GM12878 (cell line): ENCODE measurements at regions not wholly inside any gene's neighbourhood (a gene's known extent, or its start where the extent isn't known, plus 50 kb on each side); places are given as distances from the start of the nearest gene placed in this dataset.

Experiments used
- ATF7 ChIP-seq: fragments of 450-650 bp; IDR thresholded peaks from 2 replicates; pipeline ENCODE4 v1.6.1; 2016; ENCODE audit warnings: low read depth, mild to moderate bottlenecking
- CEBPZ ChIP-seq: fragments of 150-350 bp; IDR thresholded peaks from 2 replicates; pipeline ENCODE4 v1.6.1; 2016; ENCODE audit warnings: low read depth, low read length
- CTCF ChIP-seq, 3 experiments: IDR thresholded peaks in 2 of 3; conservative IDR thresholded peaks in 1 of 3; 2 replicates each; pipeline ENCODE4 v1.5.1; 2011; ENCODE audit warnings: low read depth in 3 of 3, low read length in 3 of 3, mild to moderate bottlenecking in 3 of 3, control low read depth in 2 of 3, moderate library complexity in 2 of 3, inconsistent platforms in 1 of 3, mixed read lengths in 1 of 3; ENCODE audit not compliant: control insufficient read depth in 2 of 3, insufficient read depth in 1 of 3; ENCODE audit errors: extremely low read depth in 1 of 3
- DPF2 ChIP-seq: fragments of 450-650 bp; IDR thresholded peaks from 2 replicates; pipeline ENCODE4 v1.6.1; 2017; ENCODE audit warnings: mild to moderate bottlenecking
- POLR2A ChIP-seq: IDR thresholded peaks from 2 replicates; pipeline ENCODE4 v1.6.1; 2011; ENCODE audit warnings: low read depth, mild to moderate bottlenecking, low read length
- POLR2AphosphoS5 ChIP-seq: IDR thresholded peaks from 2 replicates; pipeline ENCODE4 v1.6.1; 2011; ENCODE audit warnings: mild to moderate bottlenecking, low read length, inconsistent platforms
- RAD51 ChIP-seq: fragments of 450-650 bp; IDR thresholded peaks from 2 replicates; pipeline ENCODE4 v1.6.1; 2016; ENCODE audit warnings: moderate library complexity, mild to moderate bottlenecking, inconsistent platforms
- RFX5 ChIP-seq: IDR thresholded peaks from 2 replicates; pipeline ENCODE4 v1.6.1; 2011; ENCODE audit warnings: low read depth, low read length, improper control_type of control experiment
- SMAD1 ChIP-seq: fragments of 450-650 bp; IDR thresholded peaks from 2 replicates; pipeline ENCODE4 v1.6.1; 2018; ENCODE audit warnings: mild to moderate bottlenecking, low read depth; ENCODE audit not compliant: partially characterized antibody
- ZNF274 ChIP-seq: IDR thresholded peaks from one replicate; pipeline ENCODE4 v1.8.0; 2011; ENCODE audit not compliant: insufficient read length, insufficient read depth

GRCh38 chr10:59582058-59582457 is 127.6 kb downstream of the SLC16A9 start:
- no peak for TF ChIP-seq POLR2AphosphoS5
- TF ChIP-seq RFX5 = no peak
- TF ChIP-seq CTCF (IDR thresholded peaks at IDR 0.05 in 2 of 3, conservative IDR thresholded peaks at IDR 0.05 in 1 of 3; ENCODE audit: control insufficient read depth in 2 of 3, extremely low read depth in 1 of 3, insufficient read depth in 1 of 3, low read depth in 3 of 3, low read length in 3 of 3) = no peak
- no peak for TF ChIP-seq SMAD1
- no peak for TF ChIP-seq POLR2A
- TF ChIP-seq ZNF274 = no peak
- TF ChIP-seq DPF2 = no peak
- no peak for TF ChIP-seq RAD51
- TF ChIP-seq ATF7 = no peak
- no peak for TF ChIP-seq CEBPZ
